ENCODE measurements at regions not wholly inside any gene's neighbourhood (a gene's known extent, or its start where the extent isn't known, plus 50 kb on each side); places are given as distances from the start of the nearest gene placed in this dataset.
A peak's percentile ranks its signal among the peaks of the same experiment; 100 is the strongest.

- DNase-seq, result no peak
These were observed 439.2 kb downstream of the SETBP1 start for GRCh38 chr18:45119876-45120275.

GRCh38 chr18:45121146-45121545 lies 440.5 kb downstream of the SETBP1 start:
- no peak for DNase-seq

- DNase-seq, result no peak
These were observed 441.8 kb downstream of the SETBP1 start for GRCh38 chr18:45122506-45122905.

GRCh38 chr18:45127405-45127804 lies 446.7 kb downstream of the SETBP1 start:
- no peak for DNase-seq

- DNase-seq, result no peak
These were observed 452.6 kb downstream of the SETBP1 start for GRCh38 chr18:45133276-45133675.

- no peak for DNase-seq
These were observed 455.8 kb downstream of the SETBP1 start for GRCh38 chr18:45136381-45137086.

GRCh38 chr18:45137087-45137419 lies 456.4 kb downstream of the SETBP1 start:
- DNase-seq, result no peak

GRCh38 chr18:45139478-45139877 lies 458.8 kb downstream of the SETBP1 start:
- no peak for DNase-seq

- DNase-seq, result no peak
These were observed 462.2 kb downstream of the SETBP1 start for GRCh38 chr18:45142868-45143267.

GRCh38 chr18:45149712-45150111 lies 465.6 kb upstream of the SLC14A2 start:
- DNase-seq, result no peak

- DNase-seq, result no peak
These were observed 463.6 kb upstream of the SLC14A2 start for GRCh38 chr18:45151645-45152044.

- DNase-seq, result peak; percentile 46
These were observed 459.8 kb upstream of the SLC14A2 start for GRCh38 chr18:45155526-45155925.

- DNase-seq, result no peak
These were observed 458.3 kb upstream of the SLC14A2 start for GRCh38 chr18:45156946-45157345.

- DNase-seq, result no peak
These were observed 457.7 kb upstream of the SLC14A2 start for GRCh38 chr18:45157576-45157975.

GRCh38 chr18:45161850-45162249 lies 453.4 kb upstream of the SLC14A2 start:
- DNase-seq, result no peak

- no peak for DNase-seq
These were observed 451.4 kb upstream of the SLC14A2 start for GRCh38 chr18:45163871-45164270.

- no peak for DNase-seq
These were observed 450.7 kb upstream of the SLC14A2 start for GRCh38 chr18:45164551-45164950.

- no peak for DNase-seq
These were observed 450.0 kb upstream of the SLC14A2 start for GRCh38 chr18:45165176-45165713.

GRCh38 chr18:45165871-45166270 lies 449.4 kb upstream of the SLC14A2 start:
- no peak for DNase-seq

GRCh38 chr18:45166341-45166835 lies 448.9 kb upstream of the SLC14A2 start:
- DNase-seq, result no peak

- no peak for DNase-seq
These were observed 448.3 kb upstream of the SLC14A2 start for GRCh38 chr18:45166836-45167551.

- peak; percentile 16 for DNase-seq
These were observed 447.5 kb upstream of the SLC14A2 start for GRCh38 chr18:45167631-45168280.

- peak; percentile 69 for DNase-seq
These were observed 446.2 kb upstream of the SLC14A2 start for GRCh38 chr18:45168866-45169600.

All from NCI-H226 (cell line).